ENCODE measurements at regions not wholly inside any gene's neighbourhood (a gene's known extent, or its start where the extent isn't known, plus 50 kb on each side); places are given as distances from the start of the nearest gene placed in this dataset.
"Not testable (repeated sequence)": the region's sequence is repeated elsewhere in the genome, so short reads cannot be mapped to it uniquely, and the experiment has no call there.

DNA sequence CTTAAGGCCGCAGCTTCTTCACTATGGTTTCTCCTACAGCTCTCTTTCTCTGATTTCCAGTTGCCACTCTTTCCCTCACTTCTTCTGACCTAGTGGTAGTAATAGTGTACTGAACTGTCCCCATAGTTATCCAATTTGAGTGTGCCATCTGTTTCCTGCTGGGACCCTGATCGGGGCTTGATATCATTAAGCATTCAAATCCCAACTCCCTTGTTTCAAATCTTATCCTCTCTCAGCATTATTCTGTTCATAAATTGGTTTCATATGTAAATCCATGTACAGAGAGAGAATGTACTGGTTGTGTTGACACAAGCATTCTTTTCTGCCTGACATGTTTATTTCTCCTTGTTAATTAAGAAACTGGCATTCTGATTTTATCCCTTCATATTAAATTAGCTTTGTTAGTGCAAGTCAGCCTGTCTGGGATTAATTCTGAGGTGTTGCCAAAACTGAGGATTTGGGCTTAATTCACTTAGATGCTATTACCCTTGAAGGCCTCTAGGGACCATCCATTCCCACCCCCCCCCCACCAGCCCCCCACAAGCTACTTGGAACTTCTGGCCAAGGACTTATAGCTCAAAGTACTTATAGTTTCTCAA is 84.6 kb upstream of the PROKR2 start:
- intact Hi-C loops (cut with DNase I), result no loop called here
- no peak for ATAC-seq
- DNase-seq, result no peak

DNA sequence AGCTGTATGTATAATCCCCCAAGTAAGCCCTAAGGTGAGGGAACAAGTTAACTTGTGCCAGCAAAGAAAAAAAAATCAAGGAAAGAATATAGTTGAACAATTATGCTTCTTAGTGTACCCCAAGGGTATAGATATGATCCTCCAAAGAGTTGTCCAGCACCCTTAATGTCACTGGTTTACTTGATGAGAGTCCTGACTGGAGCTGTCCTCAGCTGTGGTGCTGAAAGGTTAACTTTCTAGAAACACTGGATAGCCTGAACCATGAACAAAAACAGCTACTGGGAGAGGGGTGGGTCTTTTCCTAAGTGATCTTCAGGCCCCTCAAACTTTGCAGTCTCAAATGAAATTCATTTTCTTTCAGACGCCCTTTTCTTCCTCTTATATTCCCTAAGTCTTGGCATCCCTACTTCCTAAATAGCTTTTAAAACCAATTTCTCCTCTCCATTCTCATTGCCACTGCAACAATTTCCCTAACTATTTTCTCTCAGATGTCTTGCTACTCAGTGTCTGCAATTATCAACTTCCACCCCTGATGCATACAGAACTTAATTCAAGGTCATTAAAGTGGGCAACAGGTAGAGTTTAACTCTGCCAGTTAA is 83.5 kb upstream of the PROKR2 start:
- intact Hi-C loops (cut with DNase I), result no loop called here
- ATAC-seq (no peak), DNase-seq (no peak)

DNA sequence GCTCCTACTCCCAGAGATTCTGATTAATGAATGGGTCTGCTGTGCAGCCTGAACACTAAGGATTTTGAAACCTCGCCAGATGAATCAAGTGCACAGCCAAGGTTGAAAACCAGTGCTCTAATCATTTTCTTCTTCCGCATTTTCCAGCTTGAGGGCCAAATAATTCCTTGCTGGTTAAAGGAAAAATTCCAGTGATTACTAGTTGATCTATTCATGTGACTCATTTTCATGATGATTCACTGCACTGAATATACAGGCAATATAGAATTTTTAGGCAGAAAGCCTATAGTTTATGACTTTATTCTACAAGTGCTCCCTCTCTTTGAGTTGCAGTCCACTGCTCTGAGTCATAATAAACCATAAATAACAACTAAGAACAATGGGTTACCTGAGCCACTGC is 80.6 kb upstream of the PROKR2 start:
- ATAC-seq (no peak), DNase-seq (no peak)
- intact Hi-C loops (cut with DNase I), result no loop called here

DNA sequence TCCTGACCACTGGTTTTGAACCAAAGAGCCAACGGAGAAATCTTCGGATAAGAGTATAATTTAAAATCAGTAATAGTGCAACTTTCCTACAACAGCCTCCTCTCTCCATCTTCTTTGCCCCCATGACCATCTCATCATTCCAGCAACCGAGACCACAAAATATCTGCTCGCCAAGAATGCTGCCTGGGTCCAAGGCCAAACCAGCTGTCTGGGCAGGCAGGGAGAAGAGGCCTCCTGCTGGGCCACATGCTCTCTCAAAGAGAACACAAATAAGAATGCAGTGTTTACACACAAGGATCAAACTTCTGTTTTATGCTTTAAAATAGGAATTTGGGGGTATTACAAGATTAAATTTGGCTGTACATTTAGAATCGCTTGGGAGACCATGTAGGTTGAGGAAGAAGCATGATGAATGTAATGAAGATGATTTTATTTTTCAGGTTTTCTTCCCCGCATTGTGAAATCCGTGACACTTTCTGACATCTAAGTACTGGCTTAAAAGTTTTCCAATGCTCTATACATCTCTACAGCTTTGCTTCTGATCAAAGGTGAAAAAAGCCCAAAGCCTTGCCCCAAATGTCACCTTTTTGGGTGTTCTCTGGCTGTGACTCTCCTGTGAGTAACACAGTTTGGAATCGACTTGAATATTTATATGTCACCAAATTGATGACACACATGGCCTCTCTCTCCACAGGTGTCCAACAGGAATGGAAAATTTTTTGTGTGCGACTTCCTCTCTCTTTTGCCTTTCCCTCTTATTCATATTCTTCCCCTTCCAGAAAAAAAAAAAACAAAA is 79.4 kb upstream of the PROKR2 start:
- no peak for ATAC-seq
- intact Hi-C loops (cut with DNase I), result no loop called here
- no peak for DNase-seq

DNA sequence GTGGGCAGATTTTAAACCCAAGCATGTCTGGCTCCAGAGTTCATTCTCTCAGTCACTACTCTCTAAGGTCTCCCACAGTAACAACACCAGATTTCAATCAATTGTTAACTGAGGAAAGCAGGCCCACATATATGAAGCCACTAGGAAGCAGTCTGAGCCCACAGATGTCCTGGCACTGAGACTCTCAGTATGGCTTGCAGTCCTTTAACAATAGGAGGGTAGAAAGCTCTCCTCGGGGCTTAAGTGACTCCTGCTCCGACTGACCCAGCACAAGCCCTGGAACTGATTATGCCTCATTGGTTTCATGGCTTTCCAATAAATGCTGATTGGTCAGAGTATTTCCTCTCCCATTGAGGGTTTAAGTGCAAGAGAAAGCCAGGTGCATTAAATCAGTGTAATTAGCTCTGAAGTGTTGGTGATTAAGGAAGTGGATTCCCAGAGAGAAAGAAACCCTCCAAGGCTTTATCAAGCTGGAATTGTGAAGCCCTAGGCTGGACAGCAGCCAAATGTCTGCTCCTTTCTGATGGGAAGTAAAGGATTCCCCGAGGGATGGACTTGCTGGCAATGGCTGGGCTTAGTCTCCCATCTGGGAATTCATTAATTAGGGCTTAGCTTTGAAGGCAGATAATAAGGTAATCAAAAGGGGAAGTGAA is 76.6 kb upstream of the PROKR2 start:
- no peak for ATAC-seq
- intact Hi-C loops (cut with DNase I), result no loop called here
- no peak for DNase-seq

DNA sequence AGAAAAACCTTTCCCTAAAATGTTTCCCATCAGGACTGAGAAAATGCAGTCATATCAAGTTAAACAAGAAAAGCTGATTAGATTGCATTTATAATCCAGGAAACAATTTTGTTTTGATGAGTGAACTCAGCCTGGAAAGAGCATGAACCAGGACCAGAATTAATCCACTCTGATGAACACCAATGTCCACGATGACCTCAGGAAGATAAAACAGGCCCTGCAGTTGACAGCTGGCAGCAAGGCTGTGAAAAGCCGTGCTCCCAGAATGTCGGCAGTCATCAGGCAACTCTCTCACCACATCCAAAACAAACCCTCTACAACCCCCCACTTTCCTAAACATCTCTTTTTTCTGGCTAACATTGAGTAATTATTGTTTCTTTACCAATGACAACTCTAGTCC is 74.0 kb upstream of the PROKR2 start:
- DNase-seq (no peak), ATAC-seq (no peak)
- intact Hi-C loops (cut with DNase I), result no loop called here

DNA sequence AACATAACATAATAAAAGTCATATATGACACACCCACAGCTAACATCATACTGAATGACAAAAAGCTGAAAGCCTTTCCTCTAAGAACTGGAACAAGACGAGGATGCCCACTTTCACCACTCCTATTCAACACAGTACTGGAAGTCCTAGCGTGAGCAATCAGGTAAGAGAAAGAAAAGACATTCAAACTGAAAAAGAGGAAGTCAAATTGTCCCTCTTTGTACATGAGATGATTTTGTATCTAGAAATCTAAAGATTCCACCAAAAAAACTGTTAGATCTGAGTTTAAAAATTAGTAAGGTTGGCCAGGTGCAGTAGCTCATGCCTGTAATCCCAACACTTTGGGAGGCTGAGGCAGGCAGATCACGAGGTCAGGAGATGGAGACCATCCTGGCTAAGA is 70.1 kb upstream of the PROKR2 start:
- DNase-seq; ATAC-seq; intact Hi-C loops (cut with DNase I): not testable (repeated sequence)

DNA sequence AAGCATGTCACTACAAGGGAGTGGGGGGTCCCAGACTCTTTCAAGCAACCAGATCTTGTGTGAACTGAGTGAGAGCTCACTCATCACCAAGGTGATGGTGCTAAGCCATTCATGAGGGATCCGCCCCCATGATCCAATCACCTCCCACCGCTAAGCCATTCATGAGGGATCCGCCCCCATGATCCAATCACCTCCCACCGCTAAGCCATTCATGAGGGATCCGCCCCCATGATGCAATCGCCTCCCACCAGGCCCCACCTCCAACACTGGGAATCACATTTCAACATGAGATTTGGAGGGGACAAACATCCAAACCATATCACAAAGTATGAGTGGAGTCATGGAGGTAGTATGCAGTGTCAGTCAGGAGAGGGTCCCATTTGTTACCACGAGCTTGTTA is 64.8 kb upstream of the PROKR2 start:
- DNase-seq; intact Hi-C loops (cut with DNase I); ATAC-seq: not testable (repeated sequence)

DNA sequence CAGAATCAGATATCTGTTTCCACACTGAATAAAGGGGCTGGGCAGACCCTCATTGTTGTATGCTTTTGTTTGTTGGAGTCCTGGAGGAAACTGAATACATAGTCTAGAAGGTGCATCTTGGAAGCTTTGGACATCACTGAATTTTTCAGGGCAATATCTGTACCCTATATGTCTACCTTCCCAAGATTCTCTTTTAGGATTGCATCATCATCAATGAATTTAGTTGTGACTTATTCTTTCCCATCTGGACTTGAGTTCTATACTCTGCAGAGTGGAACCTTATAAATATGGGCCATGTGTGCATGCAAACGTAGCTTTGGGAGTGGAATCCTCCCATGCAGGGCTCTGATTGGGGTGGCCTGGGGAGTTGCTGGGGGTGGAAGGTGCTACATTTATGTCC is 60.7 kb upstream of the PROKR2 start:
- intact Hi-C loops (cut with DNase I), result no loop called here
- DNase-seq (no peak), ATAC-seq (no peak)

DNA sequence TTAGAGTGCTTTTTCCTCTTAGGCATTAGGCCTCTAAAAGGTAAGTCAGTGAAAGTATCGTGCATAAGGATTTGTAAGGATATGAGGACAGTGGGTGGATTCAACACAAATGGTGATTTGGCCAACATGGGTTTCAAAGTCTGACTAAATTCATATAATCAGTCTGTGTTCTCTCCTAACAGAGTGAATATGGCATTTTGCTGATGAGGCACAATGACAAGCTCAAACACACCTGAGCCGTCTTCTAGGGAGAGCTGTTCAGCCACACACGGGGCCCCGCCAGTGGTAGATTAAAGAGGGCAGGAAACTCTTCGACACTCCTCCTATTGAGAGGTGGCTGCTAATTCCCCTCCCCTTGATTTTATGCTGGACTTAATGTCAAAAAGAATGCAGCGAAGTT is 59.5 kb upstream of the PROKR2 start:
- DNase-seq, result no peak
- no peak for ATAC-seq
- intact Hi-C loops (cut with DNase I), result no loop called here

DNA sequence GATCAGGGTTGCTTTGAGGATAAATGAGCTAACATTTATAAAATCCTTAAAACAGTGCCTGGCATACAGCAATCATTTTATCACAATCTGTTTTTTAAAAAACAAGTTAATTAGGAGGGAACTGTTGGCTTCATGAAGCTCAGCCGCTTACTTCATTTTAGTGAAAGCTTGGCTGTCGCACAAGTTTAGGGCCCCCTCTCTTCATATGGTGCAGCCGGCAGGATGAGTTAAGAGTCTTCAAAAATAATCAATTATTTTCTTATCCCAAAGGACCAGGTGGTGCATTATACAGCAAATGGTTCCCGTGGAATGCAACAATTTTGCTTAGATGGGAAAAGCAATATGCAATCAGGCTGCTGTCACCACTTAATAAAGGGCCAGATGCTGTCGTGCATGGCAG is 57.4 kb upstream of the PROKR2 start:
- intact Hi-C loops (cut with DNase I), result no loop called here
- ATAC-seq (no peak), DNase-seq (no peak)

DNA sequence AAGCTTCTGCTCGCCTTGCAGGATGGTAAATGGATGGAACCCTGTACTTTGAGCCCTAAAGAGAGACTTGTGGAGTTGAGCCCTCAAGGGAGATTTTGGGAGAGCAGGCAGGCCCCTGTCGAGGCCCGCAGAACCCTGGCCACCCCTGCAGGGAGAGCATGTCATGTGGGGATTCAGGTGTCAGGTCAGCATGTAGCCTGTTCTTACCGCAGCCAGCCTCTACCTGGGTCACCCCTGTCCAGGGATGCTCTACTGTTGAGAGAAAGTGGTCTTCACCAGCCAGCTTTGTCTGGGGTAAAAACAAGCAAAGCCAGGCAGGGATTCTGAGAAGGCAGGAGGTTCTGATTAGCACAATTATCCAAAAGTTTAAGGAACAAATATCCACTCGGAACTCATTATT is 55.6 kb upstream of the PROKR2 start:
- DNase-seq (no peak), ATAC-seq (no peak)
- intact Hi-C loops (cut with DNase I), result no loop called here

DNA sequence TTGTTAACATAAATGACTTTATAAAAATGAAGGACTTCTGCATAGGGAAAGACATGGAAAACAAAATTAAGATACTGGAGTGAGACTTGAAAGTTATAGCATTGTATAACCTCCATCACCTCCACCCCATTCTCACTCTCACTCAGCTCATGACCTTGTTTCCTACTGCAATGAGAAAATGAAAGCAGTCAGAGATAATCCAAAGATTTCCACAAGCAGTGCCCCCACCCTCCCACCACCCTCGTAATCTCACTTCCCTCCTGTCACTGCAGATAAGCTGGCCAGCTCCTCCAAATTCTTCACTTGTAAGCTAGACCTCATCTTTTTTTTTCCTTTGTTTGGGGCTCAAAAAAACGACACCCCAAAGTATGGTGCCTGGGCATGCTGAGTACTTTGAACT is 52.9 kb upstream of the PROKR2 start:
- DNase-seq (no peak), ATAC-seq (no peak)
- intact Hi-C loops (cut with DNase I), result no loop called here

All from left cardiac atrium (tissue), 4 donors.